ENCODE measurements at regions not wholly inside any gene's neighbourhood (a gene's known extent, or its start where the extent isn't known, plus 50 kb on each side); places are given as distances from the start of the nearest gene placed in this dataset.

- TF ChIP-seq FOXK2 (IDR thresholded peaks at IDR 0.05): no peak
- TF ChIP-seq HDGF (IDR thresholded peaks at IDR 0.05; ENCODE audit: borderline replicate concordance): no peak
- TF ChIP-seq PKNOX1 (IDR thresholded peaks at IDR 0.05): no peak
- no peak for TF ChIP-seq BHLHE40 (IDR thresholded peaks at IDR 0.05; ENCODE audit: borderline replicate concordance)
- no peak for TF ChIP-seq FOXM1 (IDR thresholded peaks at IDR 0.05; ENCODE audit: borderline replicate concordance)
These were observed 1703.1 kb upstream of the FLRT2 start for GRCh38 chr14:83826838-83827237.
